OCI-LY1 (cell line): ENCODE measurements at regions not wholly inside any gene's neighbourhood (a gene's known extent, or its start where the extent isn't known, plus 50 kb on each side); places are given as distances from the start of the nearest gene placed in this dataset.

Experiments used
- EZH2 ChIP-seq: fragments of 200-600 bp; sonication (generic), shearing (Covaris generic); IDR thresholded peaks from 2 replicates; pipeline ENCODE4 v1.8.0; 2017; ENCODE audit warnings: borderline replicate concordance, mixed run types, mild to moderate bottlenecking, antibody characterized with exemption, low read length, moderate library complexity, mixed read lengths
- TF ChIP-seq, protein P1 (sequence below): fragments of 200-600 bp; sonication (generic), shearing (Covaris generic); IDR thresholded peaks from 2 replicates; pipeline ENCODE4 v1.5.1; 2017; ENCODE audit warnings: mild to moderate bottlenecking, antibody characterized with exemption, low read length, moderate library complexity, mixed read lengths

GRCh38 chr3:167162083-167162482, 218.0 kb downstream of the ZBBX start:
- TF ChIP-seq, protein P1, sequence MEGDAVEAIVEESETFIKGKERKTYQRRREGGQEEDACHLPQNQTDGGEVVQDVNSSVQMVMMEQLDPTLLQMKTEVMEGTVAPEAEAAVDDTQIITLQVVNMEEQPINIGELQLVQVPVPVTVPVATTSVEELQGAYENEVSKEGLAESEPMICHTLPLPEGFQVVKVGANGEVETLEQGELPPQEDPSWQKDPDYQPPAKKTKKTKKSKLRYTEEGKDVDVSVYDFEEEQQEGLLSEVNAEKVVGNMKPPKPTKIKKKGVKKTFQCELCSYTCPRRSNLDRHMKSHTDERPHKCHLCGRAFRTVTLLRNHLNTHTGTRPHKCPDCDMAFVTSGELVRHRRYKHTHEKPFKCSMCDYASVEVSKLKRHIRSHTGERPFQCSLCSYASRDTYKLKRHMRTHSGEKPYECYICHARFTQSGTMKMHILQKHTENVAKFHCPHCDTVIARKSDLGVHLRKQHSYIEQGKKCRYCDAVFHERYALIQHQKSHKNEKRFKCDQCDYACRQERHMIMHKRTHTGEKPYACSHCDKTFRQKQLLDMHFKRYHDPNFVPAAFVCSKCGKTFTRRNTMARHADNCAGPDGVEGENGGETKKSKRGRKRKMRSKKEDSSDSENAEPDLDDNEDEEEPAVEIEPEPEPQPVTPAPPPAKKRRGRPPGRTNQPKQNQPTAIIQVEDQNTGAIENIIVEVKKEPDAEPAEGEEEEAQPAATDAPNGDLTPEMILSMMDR, result no peak
- no peak for TF ChIP-seq EZH2
